Activated CD4-positive, alpha-beta T cell treated with anti-CD3 and anti-CD28 coated beads, Interleukin-2, amount 50 U/mL, for 24 hours (primary cell): ENCODE measurements at regions not wholly inside any gene's neighbourhood (a gene's known extent, or its start where the extent isn't known, plus 50 kb on each side); places are given as distances from the start of the nearest gene placed in this dataset.

ENCODE experiments used
- DNase-seq, 2 donors: peaks; one replicate each; pipeline ENCODE4 v3.0.0-alpha.2; 2020; ENCODE audit warnings: low read depth in 1 of 2, low spot score in 1 of 2

GRCh38 chr22:22744412-22745224, 100.2 kb downstream of the GGTLC2 start:
- DNase-seq = no peak

DNA sequence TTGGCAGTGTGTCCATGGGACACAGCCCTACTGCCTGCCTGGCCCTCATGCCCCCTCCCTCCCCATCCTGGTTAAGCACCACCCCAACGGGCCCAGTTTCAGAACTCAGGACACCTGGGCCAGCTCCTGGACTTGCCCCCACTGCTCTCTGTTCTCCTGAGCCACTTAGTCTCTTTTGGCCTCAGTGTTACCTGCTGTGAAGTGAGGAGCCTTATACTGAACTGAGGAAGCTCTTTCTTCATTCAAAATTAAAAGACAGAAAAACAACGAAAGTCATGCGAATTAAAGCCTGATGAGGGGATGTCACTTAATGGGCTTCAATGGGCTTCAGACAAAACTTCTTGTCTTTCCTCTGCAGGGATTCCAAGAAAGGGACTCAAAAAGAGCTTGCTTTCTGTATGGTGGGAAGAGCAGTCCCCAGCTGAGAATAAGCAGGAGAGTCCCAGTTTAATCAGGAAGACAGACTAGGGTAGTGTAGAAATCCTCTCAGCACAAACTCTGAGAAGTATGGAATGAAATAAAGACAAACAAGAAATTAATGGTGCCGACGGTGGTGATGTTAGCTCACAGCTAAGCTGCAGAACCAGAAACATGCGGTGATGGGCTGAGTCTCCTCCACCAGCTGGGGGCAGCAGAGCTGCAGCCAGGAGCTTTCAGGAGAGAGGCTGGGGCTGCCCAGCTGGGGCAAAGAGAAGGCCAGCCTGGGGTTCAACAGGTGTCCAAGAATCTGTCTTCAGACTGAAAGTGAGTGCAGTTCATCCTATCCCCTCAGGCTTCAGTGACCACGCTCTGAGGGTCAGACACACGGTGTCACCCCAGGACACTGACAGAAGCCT, 101.0 kb downstream of the GGTLC2 start:
- no peak for DNase-seq

GRCh38 chr22:22746061-22746962, 101.9 kb downstream of the GGTLC2 start:
- DNase-seq = no peak

DNA sequence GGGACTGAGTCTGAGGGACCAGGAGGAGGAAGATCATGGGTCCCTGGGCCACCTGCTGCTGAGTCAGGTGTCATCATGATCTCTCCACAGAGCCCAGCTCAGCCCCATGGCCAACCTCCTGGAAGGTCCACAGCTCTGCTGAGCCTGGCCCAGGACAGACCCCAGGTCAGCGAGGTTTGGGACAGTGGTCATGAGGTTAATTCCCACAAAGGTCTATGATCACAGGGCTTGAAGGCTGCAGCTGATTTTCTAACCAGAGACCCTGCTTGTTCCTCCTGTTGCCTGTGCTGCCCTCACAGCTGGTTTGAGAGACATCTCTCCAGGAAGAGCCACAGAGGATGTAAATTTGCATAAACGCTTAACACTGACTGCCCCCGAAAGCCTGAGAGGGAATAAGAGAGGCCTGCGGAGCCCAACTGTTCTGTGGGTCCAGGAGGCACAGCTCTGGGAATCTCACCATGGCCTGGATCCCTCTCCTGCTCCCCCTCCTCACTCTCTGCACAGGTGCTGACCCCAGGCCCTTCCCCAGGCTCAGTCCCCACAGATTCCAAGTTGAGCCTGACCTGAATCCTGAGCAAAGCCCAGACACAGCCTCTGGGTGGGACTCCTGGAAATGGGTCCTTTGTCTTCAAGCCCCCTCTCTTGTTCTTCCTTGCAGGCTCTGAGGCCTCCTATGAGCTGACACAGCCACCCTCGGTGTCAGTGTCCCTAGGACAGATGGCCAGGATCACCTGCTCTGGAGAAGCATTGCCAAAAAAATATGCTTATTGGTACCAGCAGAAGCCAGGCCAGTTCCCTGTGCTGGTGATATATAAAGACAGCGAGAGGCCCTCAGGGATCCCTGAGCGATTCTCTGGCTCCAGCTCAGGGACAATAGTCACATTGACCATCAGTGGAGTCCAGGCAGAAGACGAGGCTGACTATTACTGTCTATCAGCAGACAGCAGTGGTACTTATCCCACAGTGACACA, 102.8 kb downstream of the GGTLC2 start:
- DNase-seq = no peak

- DNase-seq = peak in 1 of 2 donors; percentile 29
Measured at GRCh38 chr22:22748297-22748743, 103.9 kb downstream of the GGTLC2 start.

GRCh38 chr22:22748756-22749155, 104.3 kb downstream of the GGTLC2 start:
- no peak for DNase-seq

DNA sequence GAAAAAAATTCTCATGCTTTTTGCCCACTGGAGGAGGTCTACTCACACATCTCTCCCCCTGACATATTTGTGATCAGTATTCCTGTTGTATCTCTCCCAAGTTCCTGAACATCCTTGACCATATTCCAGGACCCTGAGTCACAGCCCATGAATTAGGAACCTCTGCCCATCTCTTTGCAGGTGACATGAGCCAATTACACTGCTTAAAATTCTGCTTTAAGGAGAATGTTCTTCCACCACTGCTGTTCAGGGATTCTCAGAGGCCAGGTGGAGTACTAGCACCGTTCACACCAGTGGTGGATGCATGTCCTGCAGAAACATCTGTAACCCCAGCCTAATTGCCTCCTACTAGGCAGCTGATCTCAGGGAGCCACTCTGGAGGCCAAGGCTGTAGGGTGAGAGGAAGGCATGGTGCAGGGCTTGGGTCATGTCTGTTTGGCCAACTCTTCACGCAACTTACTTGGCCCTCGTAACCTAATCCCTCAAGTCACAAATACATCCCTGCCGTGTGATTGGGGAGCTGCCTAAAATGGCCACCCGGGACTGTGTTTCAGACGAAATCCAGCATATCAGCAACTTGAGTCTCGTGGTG, 104.8 kb downstream of the GGTLC2 start:
- no peak for DNase-seq

DNA sequence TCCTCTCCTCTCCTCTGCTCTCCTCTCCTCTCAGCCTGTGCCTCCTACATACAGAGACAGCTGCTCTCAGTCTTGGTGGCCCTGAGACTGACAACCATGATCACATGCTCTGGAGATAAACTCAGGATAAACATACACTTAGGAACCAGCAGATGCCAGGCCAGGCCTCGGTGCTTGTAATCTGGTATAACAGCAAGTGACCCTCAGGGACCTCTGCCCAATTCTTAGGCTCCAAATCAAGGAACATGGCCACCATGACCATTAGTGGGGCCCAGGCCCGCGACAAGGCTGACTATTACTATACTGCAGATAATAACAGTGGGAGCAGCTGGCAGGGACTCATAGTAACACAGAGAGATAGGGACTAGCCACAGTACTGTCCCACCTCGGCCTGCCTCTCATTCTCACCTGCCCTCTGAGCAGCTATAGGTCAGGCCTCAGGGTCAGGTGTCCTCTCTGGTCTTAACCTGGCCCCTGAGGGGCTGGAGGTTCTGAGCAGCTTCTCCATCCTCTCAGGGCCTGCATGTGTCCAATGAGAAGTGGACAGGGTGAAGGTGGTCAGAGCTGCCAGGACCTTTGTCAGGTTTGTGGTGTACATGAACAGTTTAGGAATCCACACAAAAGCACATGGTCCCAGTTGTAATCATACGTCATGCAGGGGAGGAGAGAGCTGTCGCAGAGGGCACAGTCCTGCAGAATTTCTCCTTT, 106.1 kb downstream of the GGTLC2 start:
- DNase-seq = no peak

- DNase-seq = no peak
Measured at GRCh38 chr22:22751043-22751603, 106.7 kb downstream of the GGTLC2 start.

DNA sequence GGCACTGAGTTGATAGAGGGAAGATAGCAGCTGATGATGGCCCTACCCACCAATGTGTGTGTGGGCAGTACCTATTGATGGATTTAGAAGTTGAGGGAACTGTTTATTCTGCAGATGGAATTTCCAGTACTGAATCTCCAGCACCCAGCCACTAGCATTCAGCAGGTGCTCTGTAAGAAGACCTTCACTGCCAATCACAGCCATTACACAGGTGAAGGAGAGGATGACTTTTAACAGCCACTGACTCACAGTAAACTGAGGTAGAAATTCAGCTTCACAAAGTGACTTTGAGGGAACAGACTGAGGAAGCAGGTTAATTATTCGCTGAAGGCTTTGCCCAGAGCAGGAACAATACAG, 107.8 kb downstream of the GGTLC2 start:
- no peak for DNase-seq

DNA sequence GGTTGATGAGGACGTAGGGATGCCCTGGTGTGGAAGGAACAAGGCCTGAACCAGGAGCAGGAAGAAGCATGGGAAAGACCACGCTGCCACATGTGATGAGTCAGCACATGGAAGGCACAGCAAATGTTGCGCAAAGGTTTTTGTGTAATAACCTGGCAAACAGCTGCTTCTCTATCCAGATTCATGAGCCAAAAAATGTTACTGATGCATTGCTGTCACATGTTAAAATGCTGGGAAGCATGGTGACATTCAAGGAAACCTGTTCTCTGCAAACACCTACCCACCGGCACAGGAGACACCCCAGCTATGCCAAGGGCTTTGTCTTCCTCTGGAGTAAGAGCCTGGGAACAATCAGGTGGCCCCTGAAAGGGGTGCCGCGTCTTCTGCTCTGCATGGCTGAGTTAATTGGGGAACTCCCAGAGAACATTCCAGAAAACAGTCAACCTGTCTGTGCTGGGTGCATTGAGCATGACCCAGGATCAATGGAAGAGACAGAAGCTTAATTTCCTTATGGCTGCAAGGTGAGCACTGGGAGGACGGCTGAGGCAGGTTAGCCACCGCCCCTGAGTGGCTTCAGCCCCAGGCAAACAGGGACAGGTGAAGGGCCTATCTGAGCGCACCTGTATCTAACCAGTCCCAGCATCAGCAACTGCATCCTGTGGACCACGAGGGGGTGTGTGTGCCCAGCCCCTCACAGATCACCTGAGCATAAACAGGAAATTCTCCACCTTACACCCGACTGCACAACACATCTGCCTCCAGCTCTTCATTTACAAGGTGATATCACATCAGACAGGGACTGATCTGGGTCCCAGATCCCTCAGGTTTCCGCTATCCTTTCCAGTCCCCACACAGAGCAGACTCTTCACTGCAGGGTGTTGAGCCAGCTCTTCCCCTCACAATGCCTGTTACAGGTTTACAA, 108.4 kb downstream of the GGTLC2 start:
- no peak for DNase-seq

- DNase-seq = peak; percentile 51 to 69
Measured at GRCh38 chr22:22753526-22754267, 109.3 kb downstream of the GGTLC2 start.

- DNase-seq = no peak
Measured at GRCh38 chr22:22754268-22754657, 109.8 kb downstream of the GGTLC2 start.

GRCh38 chr22:22754961-22755777, 110.8 kb downstream of the GGTLC2 start:
- no peak for DNase-seq

DNA sequence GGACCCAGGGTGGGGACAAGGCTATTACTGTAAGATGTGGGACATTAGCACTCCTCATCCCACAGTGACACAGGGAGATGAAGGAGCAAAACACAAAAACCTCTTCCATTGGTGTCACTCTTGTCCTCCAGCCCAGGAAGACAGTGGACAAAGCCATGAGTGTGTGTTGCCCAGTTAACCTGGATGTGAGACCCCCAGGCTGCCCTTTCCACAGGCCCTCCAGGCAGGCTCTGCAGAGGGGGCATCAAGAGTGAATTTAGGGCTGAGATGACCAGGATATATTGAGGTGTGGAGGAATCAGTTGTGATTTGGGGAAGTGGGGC, 111.3 kb downstream of the GGTLC2 start:
- no peak for DNase-seq

GRCh38 chr22:22756109-22756508, 111.7 kb downstream of the GGTLC2 start:
- DNase-seq = no peak
